Natural killer cell (primary cell): ENCODE measurements at regions not wholly inside any gene's neighbourhood (a gene's known extent, or its start where the extent isn't known, plus 50 kb on each side); places are given as distances from the start of the nearest gene placed in this dataset.

Experiments used
- ATAC-seq, 3 donors: fragments of 150-1000 bp in 2 of 3; fragments of 200-7000 bp in 1 of 3; cut with Tn5 transposase; 1 replicate in 1 of 3; 2 replicates in 2 of 3; pipeline ENCODE4 v1.10.0; 2021; ENCODE audit warnings: mild to moderate bottlenecking in 2 of 3, moderate library complexity in 2 of 3
- DNase-seq, 2 donors: peaks; one replicate each; pipeline versions ENCODE4 v3.0.0 to v3.0.0-alpha.2; 2013 to 2021; ENCODE audit warnings: mixed read lengths in 1 of 2
- H3K27ac ChIP-seq: one replicate; pipeline ENCODE4 v1.5.1; 2013; ENCODE audit warnings: mild to moderate bottlenecking, low read length
- H3K27me3 ChIP-seq: one replicate; pipeline ENCODE4 v1.6.1; 2013; ENCODE audit warnings: low read length; ENCODE audit not compliant: control insufficient read depth, insufficient read depth
- H3K36me3 ChIP-seq: one replicate; pipeline ENCODE4 v1.6.1; 2013; ENCODE audit warnings: low read length; ENCODE audit not compliant: control insufficient read depth, insufficient read depth
- H3K4me1 ChIP-seq: one replicate; pipeline ENCODE4 v1.6.1; 2013; ENCODE audit warnings: low read length; ENCODE audit not compliant: control insufficient read depth, insufficient read depth
- H3K4me3 ChIP-seq: one replicate; pipeline ENCODE4 v1.5.1; 2013; ENCODE audit warnings: low read length
- H3K9me3 ChIP-seq: one replicate; pipeline ENCODE4 v1.6.1; 2013; ENCODE audit warnings: low read length; ENCODE audit not compliant: control insufficient read depth, insufficient read depth
- H3K27ac Mint-ChIP-seq, 2 donors: one replicate each; pipeline ENCODE4 v1.8.0; 2022; ENCODE audit warnings: mild to moderate bottlenecking in 2 of 2, mixed read lengths in 2 of 2, moderate library complexity in 1 of 2
- H3K27me3 Mint-ChIP-seq, 2 donors: one replicate each; pipeline ENCODE4 v1.8.0; 2022; ENCODE audit warnings: low read depth in 2 of 2, mixed read lengths in 2 of 2
- H3K36me3 Mint-ChIP-seq: one replicate; pipeline ENCODE4 v1.8.0; 2022; ENCODE audit warnings: mixed read lengths
- H3K4me1 Mint-ChIP-seq, 2 donors: one replicate each; pipeline ENCODE4 v1.8.0; 2022; ENCODE audit warnings: mixed read lengths in 2 of 2
- H3K4me3 Mint-ChIP-seq: one replicate; pipeline ENCODE4 v1.8.0; 2022; ENCODE audit warnings: mild to moderate bottlenecking, moderate library complexity, mixed read lengths
- H3K9me3 Mint-ChIP-seq, 2 donors: one replicate each; pipeline ENCODE4 v1.8.0; 2022; ENCODE audit warnings: mixed read lengths in 2 of 2
- WGBS: methylation state at CpG from one replicate; pipeline ENCODE4 v1.1.7; 2013; ENCODE audit warnings: missing lambda C conversion rate; ENCODE audit not compliant: insufficient coverage; 5-methylcytosine and 5-hydroxymethylcytosine counted together
- intact Hi-C: fragments of 100-400 bp; cut with micrococcal nuclease; formaldehyde crosslinking; loops from one replicate; pipeline ENCODE4 v1.14.2; 2022
- TF ChIP-seq, protein P1 (sequence below): fragments of 200-600 bp; IDR thresholded peaks from one replicate; pipeline ENCODE4 v1.8.0; 2022; ENCODE audit warnings: antibody characterized with exemption

DNA sequence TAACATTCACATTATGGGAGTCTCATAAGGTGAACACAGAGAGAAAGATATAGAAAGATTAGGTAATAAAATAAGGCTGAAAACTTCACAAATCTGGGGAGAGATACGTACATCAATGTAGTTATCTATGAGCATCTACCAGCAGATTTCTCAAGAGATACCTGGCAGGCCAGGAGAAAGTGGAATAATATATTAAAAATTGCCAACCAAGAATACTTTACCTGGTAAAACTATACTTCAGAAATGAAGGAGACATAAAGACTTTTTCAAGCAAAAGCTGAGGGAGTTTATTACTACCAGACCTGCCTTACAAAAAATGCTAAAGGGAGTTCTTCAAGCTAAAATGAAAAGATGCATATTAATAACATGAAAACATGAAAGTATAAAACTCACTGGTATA is 78.8 kb upstream of the COMTD1 start:
- peaks cover 17% of the 10 kb centered on the region for H3K36me3 Mint-ChIP-seq
- H3K9me3 Mint-ChIP-seq: peaks cover 12 to 14% of the 10 kb centered on the region in 2 donors
- Histone ChIP-seq H3K27me3 (no peaks in the 10 kb centered on the region), H3K36me3 (no peaks in the 10 kb centered on the region), H3K4me3 (no peak overlapping the region), H3K9me3 (peaks cover 8% of the 10 kb centered on the region), H3K27ac (no peak overlapping the region), H3K4me1 (no peaks in the 10 kb centered on the region)
- ATAC-seq (no peak), DNase-seq (no peak)
- H3K27me3 Mint-ChIP-seq: peaks cover 9 to 14% of the 10 kb centered on the region in 2 donors
- no peaks in the 10 kb centered on the region for H3K4me1 Mint-ChIP-seq
- no peak overlapping the region for H3K27ac Mint-ChIP-seq
- no CpG with 5 or more reads among the region's 1 CpG for WGBS
- H3K4me3 Mint-ChIP-seq: no peak overlapping the region
- intact Hi-C loops: no loop called here
- TF ChIP-seq, protein P1, sequence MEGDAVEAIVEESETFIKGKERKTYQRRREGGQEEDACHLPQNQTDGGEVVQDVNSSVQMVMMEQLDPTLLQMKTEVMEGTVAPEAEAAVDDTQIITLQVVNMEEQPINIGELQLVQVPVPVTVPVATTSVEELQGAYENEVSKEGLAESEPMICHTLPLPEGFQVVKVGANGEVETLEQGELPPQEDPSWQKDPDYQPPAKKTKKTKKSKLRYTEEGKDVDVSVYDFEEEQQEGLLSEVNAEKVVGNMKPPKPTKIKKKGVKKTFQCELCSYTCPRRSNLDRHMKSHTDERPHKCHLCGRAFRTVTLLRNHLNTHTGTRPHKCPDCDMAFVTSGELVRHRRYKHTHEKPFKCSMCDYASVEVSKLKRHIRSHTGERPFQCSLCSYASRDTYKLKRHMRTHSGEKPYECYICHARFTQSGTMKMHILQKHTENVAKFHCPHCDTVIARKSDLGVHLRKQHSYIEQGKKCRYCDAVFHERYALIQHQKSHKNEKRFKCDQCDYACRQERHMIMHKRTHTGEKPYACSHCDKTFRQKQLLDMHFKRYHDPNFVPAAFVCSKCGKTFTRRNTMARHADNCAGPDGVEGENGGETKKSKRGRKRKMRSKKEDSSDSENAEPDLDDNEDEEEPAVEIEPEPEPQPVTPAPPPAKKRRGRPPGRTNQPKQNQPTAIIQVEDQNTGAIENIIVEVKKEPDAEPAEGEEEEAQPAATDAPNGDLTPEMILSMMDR: no peak

DNA sequence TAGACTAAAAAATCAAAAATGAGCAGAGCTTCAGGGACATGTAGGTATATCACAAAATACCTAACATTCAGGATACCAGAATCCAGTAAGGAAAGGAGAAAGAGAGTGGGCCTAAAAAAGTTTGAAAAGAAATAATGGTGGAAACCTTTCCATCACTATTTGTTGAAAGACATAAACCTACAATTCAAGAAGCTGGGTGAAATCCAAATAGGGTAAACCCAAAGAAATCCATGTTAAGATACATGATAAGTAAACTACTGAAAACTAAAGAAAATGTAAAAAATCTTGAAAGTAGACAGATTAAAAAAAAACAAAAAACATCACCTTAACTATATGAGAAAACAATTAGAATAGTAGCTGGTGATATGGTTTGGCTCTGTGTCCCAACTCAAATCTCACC is 76.7 kb upstream of the COMTD1 start:
- H3K4me1 Mint-ChIP-seq: no peaks in the 10 kb centered on the region
- TF ChIP-seq, protein P1: no peak
- intact Hi-C loops: no loop called here
- no peak for ATAC-seq
- H3K27ac ChIP-seq: no peak overlapping the region
- H3K4me3 Mint-ChIP-seq: no peak overlapping the region
- no peaks in the 10 kb centered on the region for H3K36me3 ChIP-seq
- H3K27me3 ChIP-seq: no peaks in the 10 kb centered on the region
- no peak overlapping the region for H3K4me3 ChIP-seq
- peaks cover 6% of the 10 kb centered on the region in 2 donors for H3K27me3 Mint-ChIP-seq
- peaks cover 6 to 12% of the 10 kb centered on the region in 2 donors for H3K9me3 Mint-ChIP-seq
- DNase-seq: no peak
- H3K36me3 Mint-ChIP-seq: peaks cover 11% of the 10 kb centered on the region
- H3K4me1 ChIP-seq: no peaks in the 10 kb centered on the region
- no peak overlapping the region for H3K27ac Mint-ChIP-seq
- peaks cover 5% of the 10 kb centered on the region for H3K9me3 ChIP-seq

DNA sequence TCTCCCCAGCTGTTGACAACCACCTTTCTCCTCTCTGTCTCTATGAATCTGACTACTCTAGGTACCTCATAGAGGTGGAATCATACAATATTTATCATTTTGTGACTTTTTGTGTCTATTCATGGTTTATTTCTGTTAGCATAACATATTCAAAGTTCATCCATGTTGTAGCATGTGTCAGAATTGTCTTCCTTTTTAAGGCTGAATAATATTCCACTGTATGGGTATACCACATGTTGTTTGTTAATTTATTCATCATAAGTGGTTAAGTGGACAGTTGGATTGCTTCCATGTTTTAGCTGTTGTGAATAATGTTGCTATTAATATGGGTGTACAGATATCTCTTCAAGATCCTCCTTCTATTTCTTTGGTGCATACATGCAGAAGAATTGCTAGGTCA is 69.9 kb upstream of the COMTD1 start:
- peaks cover 7 to 18% of the 10 kb centered on the region in 2 donors for H3K27me3 Mint-ChIP-seq
- no peaks in the 10 kb centered on the region for H3K4me1 Mint-ChIP-seq
- H3K27ac Mint-ChIP-seq: no peak overlapping the region

More for the DNA sequence above, 69.9 kb upstream of the COMTD1 start:
- Histone ChIP-seq H3K9me3 (no peaks in the 10 kb centered on the region), H3K4me1 (no peaks in the 10 kb centered on the region), H3K27me3 (no peaks in the 10 kb centered on the region), H3K27ac (no peak overlapping the region), H3K4me3 (no peak overlapping the region), H3K36me3 (no peaks in the 10 kb centered on the region)
- Mint-ChIP-seq H3K4me3 (no peak overlapping the region), H3K36me3 (peaks cover 7% of the 10 kb centered on the region), H3K9me3 (no peaks in the 10 kb centered on the region)
- no peak for ATAC-seq
- TF ChIP-seq, protein P1: no peak
- no peak for DNase-seq
- intact Hi-C loops: no loop called here
